K562 (cell line): ENCODE measurements at regions not wholly inside any gene's neighbourhood (a gene's known extent, or its start where the extent isn't known, plus 50 kb on each side); places are given as distances from the start of the nearest gene placed in this dataset.

Source experiments
- ATAC-seq: fragments of 200-7000 bp; cut with Tn5 transposase; 3 replicates; pipeline ENCODE4 v1.9.1; 2020; ENCODE audit warnings: moderate library complexity
- BruUV-seq: library from RNA; stranded (reverse); fragments of 400-500 nt; replicated peaks from 2 replicates; lab custom pipeline; 2021; lab: Mats Ljungman, UMichigan
- CTCF ChIA-PET: fragments of 300-600 bp; formaldehyde crosslinking; extraction: SDS; loops from one replicate; lab custom pipeline; 2021; ENCODE audit warnings: low intra/inter-chr PET ratio; lab: Yijun Ruan, JAX
- POLR2A ChIA-PET: fragments of 300-600, 350-650 bp; sonication (Branson Sonifier 250); formaldehyde crosslinking; extraction: SDS; loops from one replicate; lab custom pipeline; 2021; ENCODE audit warnings: antibody characterized with exemption, inconsistent platforms; lab: Yijun Ruan, JAX
- DNase-seq, 4 experiments: peaks; one replicate each; pipeline versions ENCODE4 v3.0.0 to v3.0.0-alpha.2; 2011 to 2018; ENCODE audit warnings: low spot score in 3 of 4, mixed read lengths in 3 of 4; ENCODE audit errors: extremely low read depth in 1 of 4
- FAIRE-seq: peaks from 2 replicates; lab custom pipeline; 2011; peaks lifted over from hg19 to GRCh38; lab: Jason Lieb, UNC
- H2AFZ ChIP-seq: 2 replicates; pipeline ENCODE4 v1.6.0; 2011; ENCODE audit warnings: low read depth, low read length, control low read depth, inconsistent platforms
- H3K27ac ChIP-seq: fragments of 200-600 bp; 3 replicates; pipeline ENCODE4 v1.8.0; 2011; ENCODE audit warnings: low read depth, mild to moderate bottlenecking, control low read depth, inconsistent platforms, low read length, moderate library complexity, mixed read lengths; ENCODE audit errors: extremely low read depth
- H3K27me3 ChIP-seq, 2 experiments: fragments of 300-600 bp in 1 of 2; 2 replicates in 1 of 2; 3 replicates in 1 of 2; pipeline versions ENCODE4 v1.6.0 to v1.8.0; 2011; ENCODE audit warnings: inconsistent platforms in 2 of 2, low read length in 2 of 2, mild to moderate bottlenecking in 1 of 2, mixed read lengths in 1 of 2, moderate library complexity in 1 of 2; ENCODE audit not compliant: control insufficient read depth in 2 of 2, insufficient read depth in 2 of 2
- H3K36me3 ChIP-seq: fragments of 300-600 bp; 3 replicates; pipeline ENCODE4 v1.8.0; 2011; ENCODE audit warnings: mild to moderate bottlenecking, low read length, inconsistent platforms; ENCODE audit not compliant: control insufficient read depth, insufficient read depth
- H3K4me1 ChIP-seq, 2 experiments: fragments of 200-600 bp in 1 of 2; replicated peaks in 1 of 2; 2 replicates in 1 of 2; 3 replicates in 1 of 2; pipeline versions ENCODE4 v1.5.1 to v1.8.0; 2011; ENCODE audit warnings: inconsistent platforms in 2 of 2, low read length in 2 of 2, mild to moderate bottlenecking in 1 of 2, mixed read lengths in 1 of 2, moderate library complexity in 1 of 2; ENCODE audit not compliant: control insufficient read depth in 2 of 2, insufficient read depth in 2 of 2
- H3K4me2 ChIP-seq: 2 replicates; pipeline ENCODE4 v1.6.1; 2011; ENCODE audit warnings: low read length, control low read depth, inconsistent platforms, mixed read lengths; ENCODE audit not compliant: insufficient read depth
- H3K4me3 ChIP-seq: fragments of 200-600 bp; sonication (generic), shearing (Covaris generic); 2 replicates; pipeline ENCODE4 v1.5.1; 2016; ENCODE audit warnings: control low read depth, inconsistent platforms
- H3K79me2 ChIP-seq: fragments of 200-600 bp; 3 replicates; pipeline ENCODE4 v1.8.0; 2011; ENCODE audit warnings: low read length, inconsistent platforms; ENCODE audit not compliant: control insufficient read depth, insufficient read depth
- H3K9ac ChIP-seq, 2 experiments: 2 replicates each; pipeline versions ENCODE4 v1.6.0 to v1.6.1; 2011; ENCODE audit warnings: low read depth in 2 of 2, low read length in 2 of 2, control low read depth in 1 of 2, inconsistent platforms in 1 of 2, mild to moderate bottlenecking in 1 of 2, mixed read lengths in 1 of 2; ENCODE audit not compliant: insufficient read depth in 1 of 2
- H3K9me1 ChIP-seq: one replicate; pipeline ENCODE4 v1.6.0; 2011; ENCODE audit warnings: inconsistent platforms, mild to moderate bottlenecking, low read length, moderate library complexity; ENCODE audit not compliant: control insufficient read depth, insufficient read depth
- H3K9me3 ChIP-seq: replicated peaks from 2 replicates; pipeline ENCODE4 v1.5.1; 2011; ENCODE audit warnings: low read depth, low read length, inconsistent platforms; ENCODE audit not compliant: control insufficient read depth, insufficient read depth
- H4K20me1 ChIP-seq: replicated peaks from 2 replicates; pipeline ENCODE4 v1.6.1; 2011; ENCODE audit warnings: low read length, inconsistent platforms, mixed read lengths; ENCODE audit not compliant: control insufficient read depth, insufficient read depth
- EP300 ChIP-seq: IDR thresholded peaks from 2 replicates; pipeline ENCODE4 v1.6.1; 2012; ENCODE audit warnings: low read length, improper control_type of control experiment
- ESRRA ChIP-seq: fragments of 450-650 bp; IDR thresholded peaks from 2 replicates; pipeline ENCODE4 v1.6.1; 2014; ENCODE audit warnings: low read depth, mild to moderate bottlenecking, moderate library complexity, borderline replicate concordance
- RAD21 ChIP-seq, 2 experiments: fragments of 250-450 bp in 1 of 2; fragments of 450-650 bp in 1 of 2; sonication (Bioruptor Pico) in 1 of 2; formaldehyde crosslinking in 1 of 2; IDR thresholded peaks in 1 of 2; conservative IDR thresholded peaks in 1 of 2; 2 replicates each; pipeline versions ENCODE4 v1.4.0 to v1.8.0; 2020 to 2022; ENCODE audit warnings: mild to moderate bottlenecking in 2 of 2, moderate library complexity in 1 of 2
- SMC3 ChIP-seq: conservative IDR thresholded peaks from 2 replicates; pipeline ENCODE4 v1.6.1; 2011; ENCODE audit warnings: low read depth, low read length, improper control_type of control experiment; ENCODE audit not compliant: insufficient read depth
- WGBS: fragments of 100-300 bp; shearing (Covaris generic); methylation state at CpG from one replicate; pipeline ENCODE4 v1.1.6; 2016; ENCODE audit warnings: low coverage, mixed read lengths; ENCODE audit not compliant: insufficient coverage; ENCODE audit errors: missing lambda C conversion rate; 5-methylcytosine and 5-hydroxymethylcytosine counted together
- in situ Hi-C: fragments of 300-500 bp; cut with MboI; formaldehyde crosslinking; loops from 4 replicates; pipeline ENCODE4 v1.15.0; 2018; ENCODE audit warnings: inconsistent platforms, mixed read lengths
- intact Hi-C: fragments of 100-400 bp; cut with micrococcal nuclease; formaldehyde crosslinking; loops from 2 replicates; pipeline ENCODE4 v1.14.2; 2022
- TF ChIP-seq, protein P1 (sequence below): fragments of 450-650 bp; formaldehyde crosslinking; IDR thresholded peaks from 2 replicates; pipeline ENCODE4 v1.4.0; 2020; ENCODE audit warnings: mild to moderate bottlenecking, moderate library complexity
- TF ChIP-seq, protein P2 (sequence below): fragments of 450-650 bp; conservative IDR thresholded peaks from 2 replicates; pipeline ENCODE4 v1.6.1; 2016; ENCODE audit warnings: missing genetic modification characterization, low read depth, mild to moderate bottlenecking, missing compliant biosample characterization, moderate library complexity
- TF ChIP-seq, protein P3 (sequence below), 2 experiments: fragments of 450-650 bp; formaldehyde crosslinking in 1 of 2; IDR thresholded peaks; 2 replicates each; pipeline versions ENCODE4 v1.4.0 to v1.6.1; 2014 to 2020; ENCODE audit warnings: mild to moderate bottlenecking in 2 of 2, borderline replicate concordance in 1 of 2, low read depth in 1 of 2

DNA sequence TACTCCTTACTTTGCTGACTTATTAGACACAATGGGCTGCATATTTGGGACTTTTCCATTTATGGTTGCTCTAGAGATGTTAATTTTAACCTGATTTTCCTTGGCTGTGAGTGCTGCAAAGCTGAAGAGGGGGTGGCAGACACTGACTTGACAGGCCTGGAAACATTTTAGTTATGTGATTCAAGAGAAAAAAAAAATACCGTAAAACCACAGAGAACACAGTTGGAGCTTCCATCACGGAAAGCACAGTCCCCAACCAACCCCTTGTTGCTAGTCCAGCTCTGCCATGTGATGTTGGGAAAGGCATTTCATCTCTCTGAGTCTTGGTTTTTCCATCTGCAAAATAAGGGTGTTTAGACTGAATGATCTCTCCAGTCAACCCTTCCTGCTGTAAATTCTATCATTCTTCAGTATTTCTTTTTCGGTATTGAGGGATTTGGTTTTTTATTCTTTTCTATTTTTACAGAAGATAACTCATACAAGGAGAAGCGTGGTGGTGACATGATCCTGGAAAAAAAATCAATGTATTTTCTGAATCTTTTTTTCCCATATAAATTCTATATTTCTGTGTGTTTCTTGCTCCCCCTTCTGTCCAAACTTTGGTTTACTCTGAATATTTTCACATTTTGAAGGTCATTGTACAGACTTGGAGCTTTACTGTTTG, 246.1 kb downstream of the REEP3 start:
- Histone ChIP-seq H4K20me1 (no peaks in the 10 kb centered on the region), H3K9me1 (no peaks in the 10 kb centered on the region), H3K4me3 (no peak overlapping the region), H3K27ac (no peak overlapping the region), H3K36me3 (no peaks in the 10 kb centered on the region), H3K9ac (no peak overlapping the region), H3K4me2 (no peak overlapping the region), H2AFZ (no peak overlapping the region), H3K4me1 (no peaks in the 10 kb centered on the region), H3K9me3 (no peaks in the 10 kb centered on the region), H3K27me3 (no peaks in the 10 kb centered on the region), H3K79me2 (no peaks in the 10 kb centered on the region)
- no TSS peak for BruUV-seq
- peak; percentile 56; the same call in 1 of the 3 replicates for ATAC-seq
- DNase-seq = peak in 1 of 4 experiments; percentile 9
- POLR2A ChIA-PET = interaction anchor here (0.5 kb wide), 1 partner anchor 444 kb away, joined by 4 read pairs; no protein-coding TSS in a partner anchor
- WGBS = 0% methylated on average over 4 of the region's 4 CpGs
- in situ Hi-C loops (loop anchor here (25.0 kb wide), 1 partner anchor 1655 kb away; no protein-coding TSS in a partner anchor), intact Hi-C loops (loop anchor here (5.0 kb wide), 1 partner anchor 600 kb away; no protein-coding TSS in a partner anchor)
- peak; percentile 46 for FAIRE-seq
- CTCF ChIA-PET = interaction anchor here (0.7 to 2.6 kb wide), 4 partner anchors 48 to 1330 kb away, joined by 3 to 24 read pairs (median 3); no protein-coding TSS in a partner anchor
- TF ChIP-seq SMC3 (0 out of 2 replicates have a peak, but pooled peaks have one; percentile 11), RAD21 (CRISPR knock-in tag; conservative IDR thresholded peaks at IDR 0.05 in 1 of 2, IDR thresholded peaks at IDR 0.05 in 1 of 2) (peak; percentile 75 to 76), ESRRA (0 out of 2 replicates have a peak, but pooled peaks have one; percentile 35), EP300 (no peak)
- TF ChIP-seq, protein P1, sequence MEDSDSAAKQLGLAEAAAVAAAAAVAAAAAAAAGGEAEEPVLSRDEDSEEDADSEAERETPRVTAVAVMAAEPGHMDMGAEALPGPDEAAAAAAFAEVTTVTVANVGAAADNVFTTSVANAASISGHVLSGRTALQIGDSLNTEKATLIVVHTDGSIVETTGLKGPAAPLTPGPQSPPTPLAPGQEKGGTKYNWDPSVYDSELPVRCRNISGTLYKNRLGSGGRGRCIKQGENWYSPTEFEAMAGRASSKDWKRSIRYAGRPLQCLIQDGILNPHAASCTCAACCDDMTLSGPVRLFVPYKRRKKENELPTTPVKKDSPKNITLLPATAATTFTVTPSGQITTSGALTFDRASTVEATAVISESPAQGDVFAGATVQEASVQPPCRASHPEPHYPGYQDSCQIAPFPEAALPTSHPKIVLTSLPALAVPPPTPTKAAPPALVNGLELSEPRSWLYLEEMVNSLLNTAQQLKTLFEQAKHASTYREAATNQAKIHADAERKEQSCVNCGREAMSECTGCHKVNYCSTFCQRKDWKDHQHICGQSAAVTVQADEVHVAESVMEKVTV (CRISPR knock-in tag) = peak; percentile 36; the same call in 1 of the 2 replicates
- TF ChIP-seq, protein P2, sequence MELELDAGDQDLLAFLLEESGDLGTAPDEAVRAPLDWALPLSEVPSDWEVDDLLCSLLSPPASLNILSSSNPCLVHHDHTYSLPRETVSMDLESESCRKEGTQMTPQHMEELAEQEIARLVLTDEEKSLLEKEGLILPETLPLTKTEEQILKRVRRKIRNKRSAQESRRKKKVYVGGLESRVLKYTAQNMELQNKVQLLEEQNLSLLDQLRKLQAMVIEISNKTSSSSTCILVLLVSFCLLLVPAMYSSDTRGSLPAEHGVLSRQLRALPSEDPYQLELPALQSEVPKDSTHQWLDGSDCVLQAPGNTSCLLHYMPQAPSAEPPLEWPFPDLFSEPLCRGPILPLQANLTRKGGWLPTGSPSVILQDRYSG (tag) = no peak
- TF ChIP-seq, protein P3, sequence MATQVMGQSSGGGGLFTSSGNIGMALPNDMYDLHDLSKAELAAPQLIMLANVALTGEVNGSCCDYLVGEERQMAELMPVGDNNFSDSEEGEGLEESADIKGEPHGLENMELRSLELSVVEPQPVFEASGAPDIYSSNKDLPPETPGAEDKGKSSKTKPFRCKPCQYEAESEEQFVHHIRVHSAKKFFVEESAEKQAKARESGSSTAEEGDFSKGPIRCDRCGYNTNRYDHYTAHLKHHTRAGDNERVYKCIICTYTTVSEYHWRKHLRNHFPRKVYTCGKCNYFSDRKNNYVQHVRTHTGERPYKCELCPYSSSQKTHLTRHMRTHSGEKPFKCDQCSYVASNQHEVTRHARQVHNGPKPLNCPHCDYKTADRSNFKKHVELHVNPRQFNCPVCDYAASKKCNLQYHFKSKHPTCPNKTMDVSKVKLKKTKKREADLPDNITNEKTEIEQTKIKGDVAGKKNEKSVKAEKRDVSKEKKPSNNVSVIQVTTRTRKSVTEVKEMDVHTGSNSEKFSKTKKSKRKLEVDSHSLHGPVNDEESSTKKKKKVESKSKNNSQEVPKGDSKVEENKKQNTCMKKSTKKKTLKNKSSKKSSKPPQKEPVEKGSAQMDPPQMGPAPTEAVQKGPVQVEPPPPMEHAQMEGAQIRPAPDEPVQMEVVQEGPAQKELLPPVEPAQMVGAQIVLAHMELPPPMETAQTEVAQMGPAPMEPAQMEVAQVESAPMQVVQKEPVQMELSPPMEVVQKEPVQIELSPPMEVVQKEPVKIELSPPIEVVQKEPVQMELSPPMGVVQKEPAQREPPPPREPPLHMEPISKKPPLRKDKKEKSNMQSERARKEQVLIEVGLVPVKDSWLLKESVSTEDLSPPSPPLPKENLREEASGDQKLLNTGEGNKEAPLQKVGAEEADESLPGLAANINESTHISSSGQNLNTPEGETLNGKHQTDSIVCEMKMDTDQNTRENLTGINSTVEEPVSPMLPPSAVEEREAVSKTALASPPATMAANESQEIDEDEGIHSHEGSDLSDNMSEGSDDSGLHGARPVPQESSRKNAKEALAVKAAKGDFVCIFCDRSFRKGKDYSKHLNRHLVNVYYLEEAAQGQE (IDR thresholded peaks at IDR 0.05; ENCODE audit: borderline replicate concordance) = peak; percentile 50; the same call in 1 of the 2 replicates
- TF ChIP-seq, protein P3 (CRISPR knock-in tag; IDR thresholded peaks at IDR 0.05; ENCODE audit: low read depth) = no peak
